ENCODE measurements at regions not wholly inside any gene's neighbourhood (a gene's known extent, or its start where the extent isn't known, plus 50 kb on each side); places are given as distances from the start of the nearest gene placed in this dataset.

GRCh38 chr10:60722623-60723022, 55.7 kb upstream of the CDK1 start:
- TF ChIP-seq POLR2A (IDR thresholded peaks at IDR 0.05): no peak
- TF ChIP-seq CTCF (IDR thresholded peaks at IDR 0.05): no peak
- no peak for TF ChIP-seq EP300 (IDR thresholded peaks at IDR 0.05; ENCODE audit: low read depth)
